CD8-positive, alpha-beta memory T cell (primary cell): ENCODE measurements at regions not wholly inside any gene's neighbourhood (a gene's known extent, or its start where the extent isn't known, plus 50 kb on each side); places are given as distances from the start of the nearest gene placed in this dataset.

Experiments used
- CTCF ChIA-PET: fragments of 350-600 bp; sonication (Branson Sonifier 250); formaldehyde crosslinking; loops from one replicate; lab custom pipeline; 2021; ENCODE audit warnings: antibody characterized with exemption; lab: Charles Lee
- POLR2A ChIA-PET: fragments of 350-600 bp; sonication (Branson Sonifier 250); formaldehyde crosslinking; loops from one replicate; lab custom pipeline; 2021; ENCODE audit warnings: antibody characterized with exemption; lab: Charles Lee
- DNase-seq, 5 donors: peaks; one replicate each; pipeline versions ENCODE4 v3.0.0 to v3.0.0-alpha.2; 2020 to 2022; ENCODE audit warnings: mixed read lengths in 1 of 5
- H3K27ac ChIP-seq: one replicate; pipeline ENCODE4 v1.7.0; 2013; ENCODE audit warnings: low read depth, mild to moderate bottlenecking, low read length, moderate library complexity
- H3K27me3 ChIP-seq: 2 replicates; pipeline ENCODE4 v1.7.0; 2013; ENCODE audit warnings: low read length, mild to moderate bottlenecking; ENCODE audit not compliant: insufficient read depth, poor library complexity, severe bottlenecking
- H3K36me3 ChIP-seq: 2 replicates; pipeline ENCODE4 v1.7.0; 2013; ENCODE audit warnings: mild to moderate bottlenecking, low read length, moderate library complexity; ENCODE audit not compliant: insufficient read depth
- H3K4me1 ChIP-seq: 2 replicates; pipeline ENCODE4 v1.7.0; 2013; ENCODE audit warnings: mild to moderate bottlenecking, low read length, moderate library complexity; ENCODE audit not compliant: insufficient read depth
- H3K4me3 ChIP-seq: 2 replicates; pipeline ENCODE4 v1.7.0; 2013; ENCODE audit warnings: mild to moderate bottlenecking, low read length
- H3K9me3 ChIP-seq: 2 replicates; pipeline ENCODE4 v1.7.0; 2013; ENCODE audit warnings: mild to moderate bottlenecking, low read length
- H3K27ac Mint-ChIP-seq, 8 donors: one replicate each; pipeline ENCODE4 v1.8.0; 2020 to 2021; ENCODE audit warnings: mixed read lengths in 8 of 8, mild to moderate bottlenecking in 6 of 8, inconsistent platforms in 3 of 8, moderate library complexity in 3 of 8
- H3K27me3 Mint-ChIP-seq, 2 donors: one replicate each; pipeline ENCODE4 v1.8.0; 2020 to 2021; ENCODE audit warnings: mixed read lengths in 2 of 2, mild to moderate bottlenecking in 1 of 2, moderate library complexity in 1 of 2
- H3K36me3 Mint-ChIP-seq, 3 donors: one replicate each; pipeline ENCODE4 v1.8.0; 2020 to 2021; ENCODE audit warnings: mixed read lengths in 3 of 3, inconsistent platforms in 1 of 3, mild to moderate bottlenecking in 1 of 3
- H3K4me1 Mint-ChIP-seq, 3 donors: one replicate each; pipeline ENCODE4 v1.8.0; 2020 to 2021; ENCODE audit warnings: mixed read lengths in 3 of 3, inconsistent platforms in 1 of 3, mild to moderate bottlenecking in 1 of 3
- H3K4me3 Mint-ChIP-seq, 7 donors: one replicate each; pipeline ENCODE4 v1.8.0; 2020 to 2021; ENCODE audit warnings: mixed read lengths in 7 of 7, mild to moderate bottlenecking in 6 of 7, moderate library complexity in 4 of 7, inconsistent platforms in 2 of 7
- H3K9me3 Mint-ChIP-seq, 5 donors: one replicate each; pipeline ENCODE4 v1.8.0; 2020 to 2022; ENCODE audit warnings: mixed read lengths in 5 of 5, mild to moderate bottlenecking in 3 of 5, moderate library complexity in 2 of 5, inconsistent platforms in 1 of 5

DNA sequence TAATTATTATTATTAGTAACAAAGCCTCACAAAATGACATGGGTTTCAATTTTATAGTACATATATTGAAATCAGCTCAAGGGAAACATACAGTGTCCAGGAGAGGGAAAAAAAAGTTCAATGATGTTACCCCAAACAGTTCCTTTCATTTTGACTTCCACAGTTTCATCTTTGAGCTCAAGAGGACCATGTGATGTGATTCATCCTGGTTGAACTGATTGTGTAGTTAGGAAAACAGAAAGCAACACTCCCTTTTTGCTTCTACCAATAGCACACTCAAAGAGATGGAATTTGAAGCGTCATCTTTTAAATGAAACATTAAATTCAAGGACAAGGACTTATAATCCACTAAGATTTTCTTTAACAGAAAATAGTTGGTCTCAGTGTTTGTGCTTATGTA, 461.0 kb downstream of the FOXG1 start:
- Mint-ChIP-seq H3K27me3 (no peaks in the 10 kb centered on the region), H3K4me1 (no peaks in the 10 kb centered on the region), H3K4me3 (no peak overlapping the region), H3K9me3 (peaks cover 0 to 43% (median 4%) of the 10 kb centered on the region in 5 donors), H3K36me3 (no peaks in the 10 kb centered on the region), H3K27ac (no peak overlapping the region)
- H3K4me1 ChIP-seq = no peaks in the 10 kb centered on the region
- no peaks in the 10 kb centered on the region for H3K27me3 ChIP-seq
- no peak overlapping the region for H3K27ac ChIP-seq
- no peak overlapping the region for H3K4me3 ChIP-seq
- ChIA-PET CTCF (no interaction called here), POLR2A (no interaction called here)
- H3K36me3 ChIP-seq = no peaks in the 10 kb centered on the region
- no peaks in the 10 kb centered on the region for H3K9me3 ChIP-seq
- DNase-seq = no peak

DNA sequence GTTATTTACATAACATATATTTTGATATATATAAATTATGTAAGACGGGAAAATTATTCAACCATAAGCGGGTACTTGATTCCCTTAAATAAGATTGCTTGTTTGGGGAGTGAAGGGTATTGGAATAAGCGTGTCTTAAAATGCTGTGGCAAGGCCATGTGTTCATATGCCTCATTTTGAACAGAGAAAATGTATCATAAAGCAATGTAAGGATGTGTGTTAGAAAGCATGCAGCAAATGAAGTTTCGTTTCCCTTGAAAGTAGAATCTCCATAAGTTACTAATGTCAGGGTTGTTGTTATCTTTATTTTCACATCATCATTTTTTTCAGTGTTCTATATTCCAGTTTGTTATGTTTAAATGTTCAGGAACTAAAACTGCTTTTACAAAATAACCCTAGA, 465.6 kb downstream of the FOXG1 start:
- no peaks in the 10 kb centered on the region for H3K36me3 ChIP-seq
- H3K27ac Mint-ChIP-seq = no peak overlapping the region
- ChIA-PET POLR2A (no interaction called here), CTCF (no interaction called here)
- no peaks in the 10 kb centered on the region for H3K9me3 ChIP-seq
- peaks cover 0 to 39% (median 6%) of the 10 kb centered on the region in 5 donors for H3K9me3 Mint-ChIP-seq
- no peak for DNase-seq
- H3K4me1 ChIP-seq = no peaks in the 10 kb centered on the region
- H3K4me1 Mint-ChIP-seq = no peaks in the 10 kb centered on the region
- H3K4me3 Mint-ChIP-seq = no peak overlapping the region
- no peaks in the 10 kb centered on the region for H3K27me3 Mint-ChIP-seq
- no peak overlapping the region for H3K27ac ChIP-seq
- H3K27me3 ChIP-seq = no peaks in the 10 kb centered on the region
- H3K4me3 ChIP-seq = no peak overlapping the region
- H3K36me3 Mint-ChIP-seq = no peaks in the 10 kb centered on the region

DNA sequence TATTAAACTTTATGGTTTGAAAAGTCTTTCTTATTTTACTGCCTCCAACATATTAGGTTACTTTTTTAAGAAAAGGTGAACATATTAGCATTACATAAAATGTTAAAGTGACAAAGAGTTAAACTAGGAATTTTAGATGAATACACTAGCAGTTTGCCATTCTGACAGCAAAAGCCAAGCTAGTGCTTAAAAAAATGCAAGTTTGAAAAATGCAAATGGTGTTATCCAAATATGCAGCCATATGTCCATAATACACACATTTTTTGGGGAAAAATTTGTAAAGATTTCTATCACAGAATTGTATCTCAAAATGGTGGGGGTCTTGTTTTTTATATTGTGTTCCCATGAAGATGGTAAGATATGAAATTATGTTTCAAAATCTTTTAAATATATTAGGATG, 466.1 kb downstream of the FOXG1 start:
- Histone ChIP-seq H3K4me3 (no peak overlapping the region), H3K9me3 (no peaks in the 10 kb centered on the region), H3K27me3 (no peaks in the 10 kb centered on the region), H3K27ac (no peak overlapping the region), H3K4me1 (no peaks in the 10 kb centered on the region), H3K36me3 (no peaks in the 10 kb centered on the region)
- no peak overlapping the region for H3K27ac Mint-ChIP-seq
- no peaks in the 10 kb centered on the region for H3K4me1 Mint-ChIP-seq
- DNase-seq = no peak
- CTCF ChIA-PET = no interaction called here
- H3K36me3 Mint-ChIP-seq = no peaks in the 10 kb centered on the region
- no peak overlapping the region for H3K4me3 Mint-ChIP-seq
- POLR2A ChIA-PET = no interaction called here
- H3K27me3 Mint-ChIP-seq = no peaks in the 10 kb centered on the region
- H3K9me3 Mint-ChIP-seq = peaks cover 2 to 43% (median 6%) of the 10 kb centered on the region in 5 donors

DNA sequence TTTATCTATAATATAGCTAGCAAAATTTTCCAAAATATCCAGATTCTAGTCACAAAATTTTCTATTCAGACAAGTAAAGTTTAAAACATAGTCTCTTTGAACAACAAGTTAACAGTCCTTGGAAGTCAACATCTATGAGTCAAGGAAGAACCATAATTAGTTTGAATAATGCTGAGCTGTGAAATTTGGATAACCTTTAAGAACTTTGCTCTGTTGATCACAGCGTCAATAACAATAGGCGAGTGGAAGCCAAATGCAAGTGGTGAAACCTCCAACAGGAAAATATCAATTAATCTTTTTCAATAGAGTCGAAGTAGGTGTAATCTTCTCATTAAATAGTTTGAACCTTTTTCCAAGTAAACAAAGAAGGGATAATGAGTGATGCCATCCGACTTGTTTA, 466.6 kb downstream of the FOXG1 start:
- CTCF ChIA-PET = no interaction called here
- Histone ChIP-seq H3K36me3 (no peaks in the 10 kb centered on the region), H3K9me3 (no peaks in the 10 kb centered on the region), H3K4me3 (no peak overlapping the region), H3K27me3 (no peaks in the 10 kb centered on the region), H3K4me1 (no peaks in the 10 kb centered on the region), H3K27ac (no peak overlapping the region)
- no peak overlapping the region for H3K4me3 Mint-ChIP-seq
- POLR2A ChIA-PET = no interaction called here
- no peak for DNase-seq
- peaks cover 2 to 40% (median 6%) of the 10 kb centered on the region in 5 donors for H3K9me3 Mint-ChIP-seq
- H3K4me1 Mint-ChIP-seq = no peaks in the 10 kb centered on the region
- H3K27me3 Mint-ChIP-seq = no peaks in the 10 kb centered on the region
- H3K27ac Mint-ChIP-seq = no peak overlapping the region
- H3K36me3 Mint-ChIP-seq = no peaks in the 10 kb centered on the region

DNA sequence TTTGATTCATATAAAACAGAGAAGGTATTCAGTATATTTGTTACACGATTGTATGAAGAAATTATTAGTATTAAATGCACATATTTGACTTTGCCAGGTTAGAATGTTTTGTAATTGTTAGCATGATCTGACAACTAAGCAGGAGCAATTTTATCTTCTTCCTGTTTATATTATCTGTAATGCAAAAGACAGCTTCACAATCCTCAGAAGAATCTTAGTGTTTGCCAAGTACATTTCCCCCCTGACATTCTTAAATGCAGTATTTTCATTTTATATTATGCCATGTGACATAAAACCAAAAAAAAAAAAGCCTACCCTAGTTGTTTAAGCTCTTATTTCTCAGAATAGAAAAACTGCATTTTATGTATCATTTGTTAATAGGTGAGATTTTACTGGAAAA, 469.4 kb downstream of the FOXG1 start:
- H3K9me3 Mint-ChIP-seq = peaks cover 2 to 41% (median 8%) of the 10 kb centered on the region in 5 donors
- H3K27me3 Mint-ChIP-seq = no peaks in the 10 kb centered on the region
- no peak overlapping the region for H3K27ac Mint-ChIP-seq
- H3K36me3 ChIP-seq = no peaks in the 10 kb centered on the region
- H3K9me3 ChIP-seq = no peaks in the 10 kb centered on the region
- no peaks in the 10 kb centered on the region for H3K4me1 ChIP-seq
- no peaks in the 10 kb centered on the region for H3K4me1 Mint-ChIP-seq
- no peak overlapping the region for H3K4me3 Mint-ChIP-seq
- no peaks in the 10 kb centered on the region for H3K27me3 ChIP-seq
- no peak overlapping the region for H3K27ac ChIP-seq
- no peak for DNase-seq
- CTCF ChIA-PET = no interaction called here
- H3K4me3 ChIP-seq = no peak overlapping the region
- POLR2A ChIA-PET = no interaction called here
- H3K36me3 Mint-ChIP-seq = no peaks in the 10 kb centered on the region

DNA sequence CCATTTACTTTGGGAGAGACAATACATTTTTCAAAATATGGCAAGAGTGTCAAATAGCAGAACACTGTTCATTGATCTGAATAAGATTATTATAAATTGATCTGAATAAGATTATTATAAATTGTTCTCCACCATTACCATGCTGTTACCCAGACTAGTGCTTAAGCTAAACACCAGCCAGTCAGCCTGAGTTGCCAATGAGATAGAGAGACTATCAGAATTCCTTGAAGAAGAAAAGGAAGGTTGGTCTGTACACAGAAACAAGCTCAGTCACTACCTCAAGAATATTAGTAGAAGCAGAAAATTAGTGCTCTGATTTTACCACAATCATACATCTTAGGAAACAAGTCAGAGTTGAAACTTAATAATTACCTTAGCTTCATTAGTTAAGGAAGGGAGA, 469.8 kb downstream of the FOXG1 start:
- no peaks in the 10 kb centered on the region for H3K36me3 Mint-ChIP-seq
- no peak overlapping the region for H3K4me3 Mint-ChIP-seq
- CTCF ChIA-PET = no interaction called here
- Histone ChIP-seq H3K4me1 (no peaks in the 10 kb centered on the region), H3K27me3 (no peaks in the 10 kb centered on the region), H3K4me3 (no peak overlapping the region), H3K36me3 (no peaks in the 10 kb centered on the region), H3K27ac (no peak overlapping the region), H3K9me3 (no peaks in the 10 kb centered on the region)
- POLR2A ChIA-PET = no interaction called here
- no peak overlapping the region for H3K27ac Mint-ChIP-seq
- peaks cover 2 to 42% (median 8%) of the 10 kb centered on the region in 5 donors for H3K9me3 Mint-ChIP-seq
- DNase-seq = no peak
- H3K4me1 Mint-ChIP-seq = no peaks in the 10 kb centered on the region
- H3K27me3 Mint-ChIP-seq = no peaks in the 10 kb centered on the region

DNA sequence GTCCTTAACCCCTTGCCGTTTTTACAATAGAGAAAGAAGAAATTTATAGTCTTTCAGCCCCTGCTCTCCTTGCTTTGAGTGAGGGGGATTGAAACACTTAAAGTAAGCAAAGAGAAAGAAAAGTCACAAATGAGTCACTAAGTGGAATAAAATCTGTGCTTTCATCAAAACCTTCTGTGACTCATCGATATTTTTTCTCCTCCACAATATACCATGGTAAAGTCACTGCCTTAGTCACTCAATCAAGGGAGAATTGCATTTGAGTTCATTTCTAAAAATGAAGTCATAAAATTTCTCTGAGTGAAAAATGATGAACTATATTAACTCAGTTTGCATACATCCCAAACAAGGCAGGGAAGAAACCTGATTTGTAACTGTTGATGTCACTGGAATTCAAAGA, 470.3 kb downstream of the FOXG1 start:
- H3K4me1 ChIP-seq = no peaks in the 10 kb centered on the region
- H3K4me3 Mint-ChIP-seq = no peak overlapping the region
- peaks cover 2 to 44% (median 8%) of the 10 kb centered on the region in 5 donors for H3K9me3 Mint-ChIP-seq
- H3K36me3 ChIP-seq = no peaks in the 10 kb centered on the region
- no peak overlapping the region for H3K27ac Mint-ChIP-seq
- no peaks in the 10 kb centered on the region for H3K27me3 ChIP-seq
- H3K4me3 ChIP-seq = no peak overlapping the region
- no peaks in the 10 kb centered on the region for H3K27me3 Mint-ChIP-seq
- no peak overlapping the region for H3K27ac ChIP-seq
- no peaks in the 10 kb centered on the region for H3K4me1 Mint-ChIP-seq
- ChIA-PET CTCF (no interaction called here), POLR2A (no interaction called here)
- H3K36me3 Mint-ChIP-seq = no peaks in the 10 kb centered on the region
- no peak for DNase-seq
- no peaks in the 10 kb centered on the region for H3K9me3 ChIP-seq

DNA sequence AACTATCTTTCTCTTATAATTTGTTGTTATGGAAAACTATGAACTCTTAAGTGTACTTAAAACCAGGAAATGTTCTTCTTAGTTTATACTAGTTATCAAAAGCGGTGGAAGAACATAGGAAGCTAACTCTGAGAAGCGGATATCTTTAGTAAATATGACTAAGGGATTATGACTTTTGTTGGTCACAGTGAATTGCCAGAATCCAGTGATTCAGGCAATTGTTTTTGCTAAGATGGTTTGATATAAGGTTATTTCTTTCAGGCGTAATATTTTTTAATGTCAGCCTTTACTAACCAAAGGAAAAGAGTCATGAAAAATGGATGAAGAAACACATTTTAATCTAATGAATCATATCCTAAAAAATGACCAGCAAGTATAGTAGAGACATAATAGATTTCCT, 473.5 kb downstream of the FOXG1 start:
- Histone ChIP-seq H3K4me3 (no peak overlapping the region), H3K27ac (no peak overlapping the region), H3K4me1 (no peaks in the 10 kb centered on the region), H3K27me3 (no peaks in the 10 kb centered on the region), H3K36me3 (no peaks in the 10 kb centered on the region), H3K9me3 (no peaks in the 10 kb centered on the region)
- H3K36me3 Mint-ChIP-seq = no peaks in the 10 kb centered on the region
- H3K27me3 Mint-ChIP-seq = no peaks in the 10 kb centered on the region
- CTCF ChIA-PET = no interaction called here
- peaks cover 5 to 36% (median 8%) of the 10 kb centered on the region in 5 donors for H3K9me3 Mint-ChIP-seq
- POLR2A ChIA-PET = no interaction called here
- DNase-seq = no peak
- H3K4me3 Mint-ChIP-seq = no peak overlapping the region
- H3K27ac Mint-ChIP-seq = no peak overlapping the region
- no peaks in the 10 kb centered on the region for H3K4me1 Mint-ChIP-seq
